HCT116 (cell line): ENCODE measurements at regions not wholly inside any gene's neighbourhood (a gene's known extent, or its start where the extent isn't known, plus 50 kb on each side); places are given as distances from the start of the nearest gene placed in this dataset.

Experiments
- ATAC-seq: fragments of 200-7000 bp; cut with Tn5 transposase; 2 replicates; pipeline ENCODE4 v1.9.1; 2020; ENCODE audit warnings: mild to moderate bottlenecking, moderate library complexity
- BruUV-seq: library from RNA; stranded (reverse); fragments of 400-500 nt; replicated peaks from 2 replicates; lab custom pipeline; 2021; lab: Mats Ljungman, UMichigan
- CTCF ChIA-PET: fragments of 300-600 bp; sonication (Branson Sonifier 250); formaldehyde crosslinking; loops from one replicate; lab custom pipeline; 2021; ENCODE audit warnings: antibody characterized with exemption; lab: Charles Lee
- POLR2A ChIA-PET: fragments of 300-600, 350-600 bp; sonication (Branson Sonifier 250); formaldehyde crosslinking; loops from one replicate; lab custom pipeline; 2021; ENCODE audit warnings: antibody characterized with exemption; lab: Charles Lee
- RAD21 ChIA-PET, 2 experiments: fragments of 300-600 bp; sonication (Branson Sonifier 250); formaldehyde crosslinking; loops; one replicate each; lab custom pipeline; 2023; ENCODE audit warnings: low total read pairs in 2 of 2; ENCODE audit not compliant: uncharacterized antibody in 2 of 2, unreplicated experiment in 2 of 2, low non-redundant PET in 1 of 2; lab: Charles Lee
- DNase-seq: peaks from one replicate; pipeline ENCODE4 v3.0.0-alpha.2; 2010; ENCODE audit warnings: low read depth, low spot score
- H2AFZ ChIP-seq: fragments of 200-600 bp; shearing (Covaris generic), sonication (generic); 2 replicates; pipeline ENCODE4 v1.6.1; 2017; ENCODE audit warnings: low read depth, mixed run types, mixed read lengths, antibody characterized with exemption, low read length; ENCODE audit not compliant: poor library complexity, severe bottlenecking
- H3K27ac ChIP-seq: 2 replicates; pipeline ENCODE4 v1.5.1; 2012; ENCODE audit warnings: low read depth, low read length
- H3K27me3 ChIP-seq: fragments of 200-600 bp; sonication (generic); 2 replicates; pipeline ENCODE4 v1.6.1; 2016; ENCODE audit warnings: mixed run types, low read length, mixed read lengths; ENCODE audit not compliant: insufficient read depth
- H3K36me3 ChIP-seq, 2 experiments: fragments of 200-500 bp in 1 of 2; fragments of 200-600 bp in 1 of 2; sonication (Bioruptor generic) in 1 of 2; sonication (generic) in 1 of 2; 2 replicates each; pipeline versions ENCODE4 v1.5.1 to v1.6.1; 2014 to 2016; ENCODE audit warnings: low read length in 2 of 2, inconsistent platforms in 1 of 2, mixed read lengths in 1 of 2, mixed run types in 1 of 2; ENCODE audit not compliant: insufficient read depth in 2 of 2, control insufficient read depth in 1 of 2
- H3K4me1 ChIP-seq, 2 experiments: fragments of 200-600 bp in 1 of 2; sonication (generic) in 1 of 2; 2 replicates each; pipeline versions ENCODE4 v1.5.1 to v1.6.1; 2012 to 2017; ENCODE audit warnings: low read length in 2 of 2, inconsistent platforms in 1 of 2, mild to moderate bottlenecking in 1 of 2, mixed read lengths in 1 of 2, mixed run types in 1 of 2, moderate library complexity in 1 of 2; ENCODE audit not compliant: insufficient read depth in 2 of 2, control insufficient read depth in 1 of 2
- H3K4me2 ChIP-seq: fragments of 200-600 bp; sonication (generic); 2 replicates; pipeline ENCODE4 v1.6.1; 2017; ENCODE audit warnings: mixed run types, low read length, mixed read lengths
- H3K4me3 ChIP-seq, 2 experiments: fragments of 200-600 bp in 1 of 2; sonication (generic) in 1 of 2; replicated peaks in 1 of 2; 2 replicates each; pipeline ENCODE4 v1.5.1; 2011 to 2016; ENCODE audit warnings: low read length in 2 of 2, control low read depth in 1 of 2, low read depth in 1 of 2, mild to moderate bottlenecking in 1 of 2, mixed read lengths in 1 of 2, mixed run types in 1 of 2
- H3K79me2 ChIP-seq: fragments of 200-600 bp; sonication (generic); 2 replicates; pipeline ENCODE4 v1.6.1; 2017; ENCODE audit warnings: mild to moderate bottlenecking, mixed run types, low read length, moderate library complexity, mixed read lengths; ENCODE audit not compliant: insufficient read depth
- H3K9ac ChIP-seq: fragments of 200-600 bp; sonication (generic); 2 replicates; pipeline ENCODE4 v1.6.1; 2016; ENCODE audit warnings: low read length, mixed read lengths
- H3K9me2 ChIP-seq: fragments of 200-600 bp; sonication (generic), shearing (Covaris generic); 2 replicates; pipeline ENCODE4 v1.6.1; 2017; ENCODE audit warnings: mixed run types, mild to moderate bottlenecking, moderate library complexity; ENCODE audit not compliant: insufficient read depth
- H3K9me3 ChIP-seq, 2 experiments: fragments of 200-500 bp in 1 of 2; fragments of 200-600 bp in 1 of 2; sonication (Bioruptor generic) in 1 of 2; sonication (generic) in 1 of 2; 2 replicates each; pipeline ENCODE4 v1.6.1; 2014 to 2017; ENCODE audit warnings: low read length in 2 of 2, mixed read lengths in 2 of 2, inconsistent platforms in 1 of 2, low read depth in 1 of 2, mild to moderate bottlenecking in 1 of 2, mixed run types in 1 of 2, moderate library complexity in 1 of 2; ENCODE audit not compliant: control insufficient read depth in 1 of 2, insufficient read depth in 1 of 2
- H4K20me1 ChIP-seq: fragments of 200-600 bp; sonication (generic), shearing (Covaris generic); 2 replicates; pipeline ENCODE4 v1.6.1; 2017; ENCODE audit warnings: mixed run types, mild to moderate bottlenecking, moderate library complexity; ENCODE audit not compliant: insufficient read depth
- EGR1 ChIP-seq: IDR thresholded peaks from 2 replicates; pipeline ENCODE4 v1.6.1; 2012; ENCODE audit warnings: low read depth
- ELF1 ChIP-seq: IDR thresholded peaks from 2 replicates; pipeline ENCODE4 v1.6.1; 2012; ENCODE audit warnings: low read depth, borderline replicate concordance
- EZH2 ChIP-seq: fragments of 200-600 bp; sonication (generic); IDR thresholded peaks from 2 replicates; pipeline ENCODE4 v1.6.1; 2017; ENCODE audit warnings: antibody characterized with exemption, mixed run types
- FOSL1 ChIP-seq: IDR thresholded peaks from 2 replicates; pipeline ENCODE4 v1.6.1; 2012; ENCODE audit warnings: low read depth
- JUND ChIP-seq: IDR thresholded peaks from 2 replicates; pipeline ENCODE4 v1.6.1; 2012
- POLR2AphosphoS5 ChIP-seq: IDR thresholded peaks from 2 replicates; pipeline ENCODE4 v1.6.1; 2011; ENCODE audit warnings: mild to moderate bottlenecking, low read depth, low read length, moderate library complexity
- RAD21 ChIP-seq: IDR thresholded peaks from 2 replicates; pipeline ENCODE4 v1.6.1; 2012; ENCODE audit warnings: low read depth, mild to moderate bottlenecking
- SIN3A ChIP-seq: IDR thresholded peaks from 2 replicates; pipeline ENCODE4 v1.6.1; 2012; ENCODE audit warnings: low read depth
- SP1 ChIP-seq: IDR thresholded peaks from 2 replicates; pipeline ENCODE4 v1.6.1; 2012; ENCODE audit warnings: low read depth
- SRF ChIP-seq: IDR thresholded peaks from 2 replicates; pipeline ENCODE4 v1.6.1; 2012; ENCODE audit warnings: low read depth
- TCF7L2 ChIP-seq: IDR thresholded peaks from 2 replicates; pipeline ENCODE4 v1.7.0; 2011; ENCODE audit warnings: borderline replicate concordance, inconsistent platforms; ENCODE audit not compliant: insufficient read depth, insufficient read length; ENCODE audit errors: extremely low read depth
- ZNF274 ChIP-seq: fragments of 200-500 bp; sonication (Bioruptor generic); IDR thresholded peaks from 2 replicates; pipeline ENCODE4 v1.6.1; 2014; ENCODE audit warnings: mild to moderate bottlenecking, low read depth, low read length, inconsistent platforms
- intact Hi-C: fragments of 100-400 bp; cut with micrococcal nuclease; formaldehyde crosslinking; loops from 2 replicates; pipeline ENCODE4 v1.10.0; 2022
- TF ChIP-seq, protein P1 (sequence below): IDR thresholded peaks from 2 replicates; pipeline ENCODE4 v1.6.1; 2011; ENCODE audit warnings: mild to moderate bottlenecking, low read length, moderate library complexity; ENCODE audit not compliant: insufficient replicate concordance; ENCODE audit errors: extremely low read depth
- TF ChIP-seq, protein P2 (sequence below), 3 experiments: fragments of 200-600 bp in 1 of 3; sonication (generic) in 1 of 3; IDR thresholded peaks in 2 of 3; conservative IDR thresholded peaks in 1 of 3; 2 replicates each; pipeline ENCODE4 v1.5.1; 2012 to 2017; ENCODE audit warnings: low read depth in 2 of 3, low read length in 2 of 3, antibody characterized with exemption in 1 of 3, borderline replicate concordance in 1 of 3, control low read depth in 1 of 3, mild to moderate bottlenecking in 1 of 3, mixed read lengths in 1 of 3, mixed run types in 1 of 3, moderate library complexity in 1 of 3; ENCODE audit not compliant: insufficient read depth in 1 of 3
- TF ChIP-seq, protein P3 (sequence below): IDR thresholded peaks from 2 replicates; pipeline ENCODE4 v1.6.1; 2012

DNA sequence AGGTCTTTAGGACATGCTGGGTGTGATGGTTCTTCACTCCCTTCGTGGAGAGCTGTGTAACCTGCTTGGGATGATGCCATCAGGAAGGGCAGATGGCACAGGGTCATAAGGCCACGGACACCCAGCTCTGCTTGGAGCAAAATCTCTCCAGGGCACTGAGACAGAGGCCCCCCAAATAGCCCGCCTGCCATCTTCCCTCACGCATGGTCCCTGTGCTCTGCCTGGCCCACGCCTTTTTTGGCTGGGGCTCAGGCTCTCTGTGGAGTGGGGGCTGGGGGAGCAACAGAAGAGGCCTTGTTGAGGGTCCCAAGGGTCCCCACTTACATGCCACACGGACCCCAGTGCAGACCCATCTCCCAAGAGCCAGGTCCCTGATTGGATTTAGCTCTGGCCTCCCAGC, 93.3 kb upstream of the RET start:
- Histone ChIP-seq H3K27me3 (no peaks in the 10 kb centered on the region), H3K9me2 (no peaks in the 10 kb centered on the region), H3K79me2 (no peaks in the 10 kb centered on the region), H3K4me2 (no peak overlapping the region), H3K4me1 (no peaks in the 10 kb centered on the region), H3K27ac (no peak overlapping the region), H4K20me1 (no peaks in the 10 kb centered on the region), H3K36me3 (no peaks in the 10 kb centered on the region), H2AFZ (no peak overlapping the region), H3K4me3 (no peak overlapping the region), H3K9me3 (no peaks in the 10 kb centered on the region), H3K9ac (no peak overlapping the region)
- ChIA-PET CTCF (no interaction called here), POLR2A (no interaction called here), RAD21 (no interaction called here)
- intact Hi-C loops, result no loop called here
- DNase-seq (no peak), ATAC-seq (no peak)
- BruUV-seq, result no TSS peak
- TF ChIP-seq RAD21, result no peak
- no peak for TF ChIP-seq SRF
- TF ChIP-seq ELF1, result no peak
- TF ChIP-seq JUND, result no peak
- TF ChIP-seq, protein P1, sequence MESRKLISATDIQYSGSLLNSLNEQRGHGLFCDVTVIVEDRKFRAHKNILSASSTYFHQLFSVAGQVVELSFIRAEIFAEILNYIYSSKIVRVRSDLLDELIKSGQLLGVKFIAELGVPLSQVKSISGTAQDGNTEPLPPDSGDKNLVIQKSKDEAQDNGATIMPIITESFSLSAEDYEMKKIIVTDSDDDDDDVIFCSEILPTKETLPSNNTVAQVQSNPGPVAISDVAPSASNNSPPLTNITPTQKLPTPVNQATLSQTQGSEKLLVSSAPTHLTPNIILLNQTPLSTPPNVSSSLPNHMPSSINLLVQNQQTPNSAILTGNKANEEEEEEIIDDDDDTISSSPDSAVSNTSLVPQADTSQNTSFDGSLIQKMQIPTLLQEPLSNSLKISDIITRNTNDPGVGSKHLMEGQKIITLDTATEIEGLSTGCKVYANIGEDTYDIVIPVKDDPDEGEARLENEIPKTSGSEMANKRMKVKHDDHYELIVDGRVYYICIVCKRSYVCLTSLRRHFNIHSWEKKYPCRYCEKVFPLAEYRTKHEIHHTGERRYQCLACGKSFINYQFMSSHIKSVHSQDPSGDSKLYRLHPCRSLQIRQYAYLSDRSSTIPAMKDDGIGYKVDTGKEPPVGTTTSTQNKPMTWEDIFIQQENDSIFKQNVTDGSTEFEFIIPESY, result no peak
- TF ChIP-seq, protein P2, sequence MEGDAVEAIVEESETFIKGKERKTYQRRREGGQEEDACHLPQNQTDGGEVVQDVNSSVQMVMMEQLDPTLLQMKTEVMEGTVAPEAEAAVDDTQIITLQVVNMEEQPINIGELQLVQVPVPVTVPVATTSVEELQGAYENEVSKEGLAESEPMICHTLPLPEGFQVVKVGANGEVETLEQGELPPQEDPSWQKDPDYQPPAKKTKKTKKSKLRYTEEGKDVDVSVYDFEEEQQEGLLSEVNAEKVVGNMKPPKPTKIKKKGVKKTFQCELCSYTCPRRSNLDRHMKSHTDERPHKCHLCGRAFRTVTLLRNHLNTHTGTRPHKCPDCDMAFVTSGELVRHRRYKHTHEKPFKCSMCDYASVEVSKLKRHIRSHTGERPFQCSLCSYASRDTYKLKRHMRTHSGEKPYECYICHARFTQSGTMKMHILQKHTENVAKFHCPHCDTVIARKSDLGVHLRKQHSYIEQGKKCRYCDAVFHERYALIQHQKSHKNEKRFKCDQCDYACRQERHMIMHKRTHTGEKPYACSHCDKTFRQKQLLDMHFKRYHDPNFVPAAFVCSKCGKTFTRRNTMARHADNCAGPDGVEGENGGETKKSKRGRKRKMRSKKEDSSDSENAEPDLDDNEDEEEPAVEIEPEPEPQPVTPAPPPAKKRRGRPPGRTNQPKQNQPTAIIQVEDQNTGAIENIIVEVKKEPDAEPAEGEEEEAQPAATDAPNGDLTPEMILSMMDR (IDR thresholded peaks at IDR 0.05 in 2 of 3, conservative IDR thresholded peaks at IDR 0.05 in 1 of 3; ENCODE audit: borderline replicate concordance in 1 of 3, insufficient read depth in 1 of 3, low read depth in 2 of 3, low read length in 2 of 3), result no peak
- TF ChIP-seq SP1, result no peak
- no peak for TF ChIP-seq POLR2AphosphoS5
- no peak for TF ChIP-seq EGR1
- TF ChIP-seq EZH2, result no peak
- no peak for TF ChIP-seq FOSL1
- TF ChIP-seq TCF7L2, result no peak
- no peak for TF ChIP-seq ZNF274
- no peak for TF ChIP-seq SIN3A
- TF ChIP-seq, protein P3, sequence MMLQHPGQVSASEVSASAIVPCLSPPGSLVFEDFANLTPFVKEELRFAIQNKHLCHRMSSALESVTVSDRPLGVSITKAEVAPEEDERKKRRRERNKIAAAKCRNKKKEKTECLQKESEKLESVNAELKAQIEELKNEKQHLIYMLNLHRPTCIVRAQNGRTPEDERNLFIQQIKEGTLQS, result no peak
